ENCODE measurements at regions not wholly inside any gene's neighbourhood (a gene's known extent, or its start where the extent isn't known, plus 50 kb on each side); places are given as distances from the start of the nearest gene placed in this dataset.

DNA sequence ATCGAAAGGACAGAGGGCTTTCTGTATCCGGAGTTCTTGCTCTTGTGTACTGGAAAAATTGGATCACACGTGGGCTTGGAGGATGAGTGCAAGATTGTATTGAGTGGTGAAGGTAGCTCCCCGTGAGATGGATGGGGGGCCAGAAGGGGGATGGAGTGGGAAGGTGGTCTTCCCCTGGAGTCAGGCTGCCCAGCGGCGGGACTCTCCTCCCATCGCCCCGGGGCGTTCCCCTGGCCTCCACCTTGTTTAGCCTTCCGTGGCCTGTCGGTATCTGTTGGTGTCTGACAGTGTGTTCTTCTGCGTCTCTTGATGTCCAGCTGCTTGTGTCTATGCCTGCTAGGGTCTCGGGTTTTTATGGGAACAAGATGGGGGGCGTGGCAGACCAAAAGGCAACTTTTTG is 54.6 kb upstream of the GABRA6 start:
- no TSS peak for BruUV-seq (replicated peaks)
- TF ChIP-seq, protein P1, sequence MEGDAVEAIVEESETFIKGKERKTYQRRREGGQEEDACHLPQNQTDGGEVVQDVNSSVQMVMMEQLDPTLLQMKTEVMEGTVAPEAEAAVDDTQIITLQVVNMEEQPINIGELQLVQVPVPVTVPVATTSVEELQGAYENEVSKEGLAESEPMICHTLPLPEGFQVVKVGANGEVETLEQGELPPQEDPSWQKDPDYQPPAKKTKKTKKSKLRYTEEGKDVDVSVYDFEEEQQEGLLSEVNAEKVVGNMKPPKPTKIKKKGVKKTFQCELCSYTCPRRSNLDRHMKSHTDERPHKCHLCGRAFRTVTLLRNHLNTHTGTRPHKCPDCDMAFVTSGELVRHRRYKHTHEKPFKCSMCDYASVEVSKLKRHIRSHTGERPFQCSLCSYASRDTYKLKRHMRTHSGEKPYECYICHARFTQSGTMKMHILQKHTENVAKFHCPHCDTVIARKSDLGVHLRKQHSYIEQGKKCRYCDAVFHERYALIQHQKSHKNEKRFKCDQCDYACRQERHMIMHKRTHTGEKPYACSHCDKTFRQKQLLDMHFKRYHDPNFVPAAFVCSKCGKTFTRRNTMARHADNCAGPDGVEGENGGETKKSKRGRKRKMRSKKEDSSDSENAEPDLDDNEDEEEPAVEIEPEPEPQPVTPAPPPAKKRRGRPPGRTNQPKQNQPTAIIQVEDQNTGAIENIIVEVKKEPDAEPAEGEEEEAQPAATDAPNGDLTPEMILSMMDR (IDR thresholded peaks at IDR 0.05; ENCODE audit: unreplicated experiment): no peak
- Mint-ChIP-seq H3K9me3 (ENCODE audit: unreplicated experiment) (no peaks in the 10 kb centered on the region), H3K36me3 (ENCODE audit: insufficient read depth, unreplicated experiment) (no peaks in the 10 kb centered on the region), H3K27ac (ENCODE audit: low read depth, unreplicated experiment) (no peak overlapping the region), H3K4me3 (ENCODE audit: unreplicated experiment) (no peak overlapping the region), H3K27me3 (ENCODE audit: insufficient read depth, unreplicated experiment) (peaks cover 53% of the 10 kb centered on the region), H3K4me1 (ENCODE audit: insufficient read depth, unreplicated experiment) (no peaks in the 10 kb centered on the region)
- ChIA-PET CTCF (interaction anchor here (0.5 kb wide), 1 partner anchor 303 kb away, joined by 3 read pairs; no protein-coding TSS in a partner anchor), POLR2A (no interaction called here)
- DNase-seq (ENCODE audit: unreplicated experiment): no peak
- intact Hi-C loops (cut with micrococcal nuclease): no loop called here

DNA sequence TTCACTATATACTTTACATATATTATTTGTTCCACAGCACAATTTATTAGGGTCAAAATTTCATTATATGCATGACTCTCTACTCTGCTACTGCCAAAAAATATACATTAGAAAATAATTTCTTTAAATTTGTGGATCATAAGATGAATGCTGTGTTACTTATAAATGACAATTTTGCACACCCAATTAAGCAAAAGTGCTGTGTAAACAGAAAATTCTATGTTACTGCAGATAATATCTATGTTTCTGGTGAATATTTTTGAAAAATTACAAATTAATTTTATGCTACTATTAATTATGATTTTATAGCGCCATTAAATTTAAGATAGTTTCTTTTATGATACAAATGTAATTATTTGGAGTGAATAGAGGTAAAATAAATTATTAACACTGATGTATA is 59.8 kb upstream of the GABRA6 start:
- no peak overlapping the region for H3K4me3 Mint-ChIP-seq (ENCODE audit: unreplicated experiment)
- TF ChIP-seq, protein P1 (IDR thresholded peaks at IDR 0.05; ENCODE audit: unreplicated experiment): no peak
- no peak for DNase-seq (ENCODE audit: unreplicated experiment)
- no peaks in the 10 kb centered on the region for H3K36me3 Mint-ChIP-seq (ENCODE audit: insufficient read depth, unreplicated experiment)
- intact Hi-C loops (cut with micrococcal nuclease): no loop called here
- no peaks in the 10 kb centered on the region for H3K4me1 Mint-ChIP-seq (ENCODE audit: insufficient read depth, unreplicated experiment)
- peaks cover 43% of the 10 kb centered on the region for H3K27me3 Mint-ChIP-seq (ENCODE audit: insufficient read depth, unreplicated experiment)
- no peak overlapping the region for H3K27ac Mint-ChIP-seq (ENCODE audit: low read depth, unreplicated experiment)
- BruUV-seq (replicated peaks): no TSS peak
- H3K9me3 Mint-ChIP-seq (ENCODE audit: unreplicated experiment): no peaks in the 10 kb centered on the region
- ChIA-PET CTCF (no interaction called here), POLR2A (no interaction called here)

DNA sequence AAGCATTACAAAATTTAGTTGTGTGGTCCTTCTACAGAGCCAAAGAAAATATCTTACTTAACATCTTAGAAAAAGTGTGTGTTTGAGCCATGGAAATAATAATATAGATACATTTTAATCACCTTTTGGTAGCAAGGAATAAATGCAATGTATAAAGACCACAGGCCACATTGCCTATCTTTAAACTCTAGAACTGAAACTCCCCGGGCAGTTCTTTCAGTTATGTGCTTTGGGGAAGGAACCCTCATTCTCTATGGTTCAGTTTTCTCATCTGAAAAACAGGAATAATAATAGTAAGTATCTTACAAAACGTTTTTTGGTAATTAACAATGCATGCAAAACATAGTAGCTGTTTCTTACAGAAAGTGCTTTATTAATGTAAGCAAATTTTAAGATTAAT is 67.8 kb upstream of the GABRB2 start:
- Mint-ChIP-seq H3K36me3 (ENCODE audit: insufficient read depth, unreplicated experiment) (no peaks in the 10 kb centered on the region), H3K27me3 (ENCODE audit: insufficient read depth, unreplicated experiment) (peaks cover 26% of the 10 kb centered on the region), H3K27ac (ENCODE audit: low read depth, unreplicated experiment) (no peak overlapping the region), H3K9me3 (ENCODE audit: unreplicated experiment) (no peaks in the 10 kb centered on the region), H3K4me1 (ENCODE audit: insufficient read depth, unreplicated experiment) (no peaks in the 10 kb centered on the region), H3K4me3 (ENCODE audit: unreplicated experiment) (no peak overlapping the region)
- intact Hi-C loops (cut with micrococcal nuclease): no loop called here
- POLR2A ChIA-PET: no interaction called here
- CTCF ChIA-PET: interaction anchor here (0.7 kb wide), 1 partner anchor 76 kb away, joined by 4 read pairs; no protein-coding TSS in a partner anchor
- BruUV-seq (replicated peaks): no TSS peak
- TF ChIP-seq, protein P1 (IDR thresholded peaks at IDR 0.05; ENCODE audit: unreplicated experiment): no peak
- no peak for DNase-seq (ENCODE audit: unreplicated experiment)

DNA sequence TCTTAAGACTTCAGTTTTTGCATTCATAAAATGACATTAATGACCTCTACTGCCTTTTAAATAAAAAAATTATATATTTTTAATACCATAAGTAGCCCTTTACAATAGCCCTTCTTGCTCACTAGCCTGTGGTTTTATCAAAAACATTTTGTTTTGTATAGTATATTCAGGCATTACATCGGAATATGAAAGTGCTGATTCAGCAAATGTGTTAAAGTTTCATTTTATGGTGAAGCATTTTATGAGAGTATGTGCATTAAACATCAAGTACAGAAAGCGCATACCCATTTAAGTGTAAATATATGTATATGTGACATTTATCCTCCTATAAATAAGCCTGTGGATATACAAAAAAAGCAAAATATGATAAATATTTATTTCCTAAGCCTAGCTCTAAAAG is 56.2 kb upstream of the GABRB2 start:
- POLR2A ChIA-PET: no interaction called here
- TF ChIP-seq, protein P1 (IDR thresholded peaks at IDR 0.05; ENCODE audit: unreplicated experiment): no peak
- Mint-ChIP-seq H3K27me3 (ENCODE audit: insufficient read depth, unreplicated experiment) (no peaks in the 10 kb centered on the region), H3K9me3 (ENCODE audit: unreplicated experiment) (no peaks in the 10 kb centered on the region), H3K36me3 (ENCODE audit: insufficient read depth, unreplicated experiment) (no peaks in the 10 kb centered on the region), H3K4me3 (ENCODE audit: unreplicated experiment) (no peak overlapping the region), H3K27ac (ENCODE audit: low read depth, unreplicated experiment) (no peak overlapping the region), H3K4me1 (ENCODE audit: insufficient read depth, unreplicated experiment) (no peaks in the 10 kb centered on the region)
- CTCF ChIA-PET: no interaction called here
- no TSS peak for BruUV-seq (replicated peaks)
- DNase-seq (ENCODE audit: unreplicated experiment): no peak
- intact Hi-C loops (cut with micrococcal nuclease): no loop called here
